Left lung (tissue), 4 donors: ENCODE measurements at regions not wholly inside any gene's neighbourhood (a gene's known extent, or its start where the extent isn't known, plus 50 kb on each side); places are given as distances from the start of the nearest gene placed in this dataset.

Experiments used
- ATAC-seq: fragments of 200-7000 bp; cut with Tn5 transposase; one replicate; pipeline ENCODE4 v1.9.1; 2020; ENCODE audit warnings: moderate library complexity
- DNase-seq, 4 donors: peaks; one replicate each; pipeline ENCODE4 v3.0.0-alpha.2; 2013 to 2020
- H3K27ac ChIP-seq, 2 donors: fragments of 200-600 bp; sonication (generic) in 1 of 2; one replicate each; pipeline versions ENCODE4 v1.5.0 to v1.8.0; 2020 to 2021
- H3K27me3 ChIP-seq, 2 donors: fragments of 200-600 bp; sonication (generic) in 1 of 2; one replicate each; pipeline versions ENCODE4 v1.5.0 to v1.8.0; 2020 to 2021
- H3K36me3 ChIP-seq, 2 donors: fragments of 200-600 bp; sonication (generic) in 1 of 2; one replicate each; pipeline versions ENCODE4 v1.5.0 to v1.8.0; 2020 to 2021
- H3K4me1 ChIP-seq, 2 donors: fragments of 200-600 bp; one replicate each; pipeline ENCODE4 v1.8.0; 2021
- H3K4me3 ChIP-seq, 2 donors: fragments of 200-600 bp; sonication (generic) in 1 of 2; one replicate each; pipeline versions ENCODE4 v1.5.0 to v1.8.0; 2020 to 2021; ENCODE audit warnings: mild to moderate bottlenecking in 1 of 2
- H3K9me3 ChIP-seq, 2 donors: fragments of 200-600 bp; sonication (generic) in 1 of 2; one replicate each; pipeline versions ENCODE4 v1.5.0 to v1.8.0; 2020 to 2021
- CTCF ChIP-seq, 2 donors: fragments of 200-600 bp; sonication (generic) in 1 of 2; IDR thresholded peaks; one replicate each; pipeline versions ENCODE4 v1.5.0 to v1.8.0; 2021; ENCODE audit warnings: antibody characterized with exemption in 2 of 2
- intact Hi-C, 2 donors: fragments of 100-400 bp; cut with DNase I; formaldehyde crosslinking; loops; one replicate each; pipeline versions ENCODE4 v1.11.2 to v1.14.2; 2022
- donor health status: DM: no; HTN: yes; CAD: no.
- donor health status: DM: no; HTN: no; CAD: no.

DNA sequence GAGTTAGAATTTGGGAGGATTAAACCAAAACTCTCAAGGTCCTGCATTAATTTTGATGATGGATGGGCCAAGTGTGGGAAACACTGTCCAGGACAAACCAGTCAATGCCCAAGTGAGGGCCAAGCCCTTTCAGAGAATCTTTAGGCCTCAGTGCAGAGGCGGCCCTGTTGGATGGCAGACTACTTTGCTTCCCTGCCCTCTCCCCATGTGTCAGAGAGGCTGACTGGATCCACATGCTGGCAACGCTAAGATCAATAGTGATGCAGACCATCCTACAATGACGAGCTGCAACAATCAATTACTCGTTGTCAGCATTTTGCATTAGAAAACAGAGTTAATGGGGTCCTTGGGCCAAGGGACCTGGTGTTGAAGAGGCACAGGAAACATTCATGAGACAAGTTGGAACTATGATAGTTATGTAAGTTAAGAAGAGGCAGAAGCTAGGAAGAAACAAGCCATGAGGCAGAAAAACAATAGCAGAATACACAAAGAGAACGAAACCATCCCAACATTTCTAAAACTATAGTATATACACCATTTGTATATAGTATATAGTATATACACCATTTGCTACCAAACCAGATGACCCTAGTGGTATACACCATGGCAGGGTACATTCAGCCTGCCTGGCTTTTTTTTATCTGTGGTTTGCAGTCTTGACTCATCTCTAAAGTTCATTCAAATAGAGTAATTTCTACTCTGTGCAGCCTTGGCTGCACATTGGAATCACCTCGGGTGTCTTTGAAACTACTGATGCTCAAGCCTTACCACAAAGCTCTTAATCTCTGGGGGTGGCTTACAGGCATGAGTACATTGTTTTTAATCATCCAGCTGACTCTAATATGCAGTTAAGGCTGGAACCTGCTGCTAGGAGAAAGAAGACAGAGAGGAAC, 147.7 kb upstream of the GYPA start:
- Histone ChIP-seq H3K27me3 (no peaks in the 10 kb centered on the region), H3K27ac (no peak overlapping the region), H3K36me3 (no peaks in the 10 kb centered on the region), H3K4me1 (no peaks in the 10 kb centered on the region), H3K4me3 (no peak overlapping the region), H3K9me3 (no peaks in the 10 kb centered on the region)
- ATAC-seq: no peak
- peak in 1 of 4 donors; percentile 6 for DNase-seq
- no peak for TF ChIP-seq CTCF (IDR thresholded peaks at IDR 0.05)
- intact Hi-C loops: no loop called here

- H3K36me3 ChIP-seq: no peaks in the 10 kb centered on the region
- ATAC-seq (no peak), DNase-seq (no peak)
- H3K27me3 ChIP-seq: no peaks in the 10 kb centered on the region
- no peak overlapping the region for H3K27ac ChIP-seq
- intact Hi-C loops: no loop called here
- no peak for TF ChIP-seq CTCF (IDR thresholded peaks at IDR 0.05)
- H3K4me3 ChIP-seq: no peak overlapping the region
- no peaks in the 10 kb centered on the region for H3K4me1 ChIP-seq
- no peaks in the 10 kb centered on the region for H3K9me3 ChIP-seq
Measured at GRCh38 chr4:144289667-144290428, 149.3 kb upstream of the GYPA start.

GRCh38 chr4:144291164-144291563, 150.6 kb upstream of the GYPA start:
- H3K36me3 ChIP-seq: no peaks in the 10 kb centered on the region
- H3K27me3 ChIP-seq: no peaks in the 10 kb centered on the region
- no peak overlapping the region for H3K4me3 ChIP-seq
- TF ChIP-seq CTCF (IDR thresholded peaks at IDR 0.05): no peak
- H3K27ac ChIP-seq: no peak overlapping the region
- ATAC-seq: no peak
- no peaks in the 10 kb centered on the region for H3K9me3 ChIP-seq
- no peaks in the 10 kb centered on the region for H3K4me1 ChIP-seq
- intact Hi-C loops: no loop called here
- DNase-seq: no peak

- no peaks in the 10 kb centered on the region for H3K4me1 ChIP-seq
- no peaks in the 10 kb centered on the region for H3K9me3 ChIP-seq
- no peak overlapping the region for H3K27ac ChIP-seq
- TF ChIP-seq CTCF (IDR thresholded peaks at IDR 0.05): no peak
- H3K4me3 ChIP-seq: no peak overlapping the region
- no peaks in the 10 kb centered on the region for H3K36me3 ChIP-seq
- no peak for DNase-seq
- no peaks in the 10 kb centered on the region for H3K27me3 ChIP-seq
- no peak for ATAC-seq
- intact Hi-C loops: no loop called here
Measured at GRCh38 chr4:144294211-144294610, 153.7 kb upstream of the GYPA start.

GRCh38 chr4:144295286-144295995, 154.9 kb upstream of the GYPA start:
- Histone ChIP-seq H3K36me3 (no peaks in the 10 kb centered on the region), H3K4me1 (no peaks in the 10 kb centered on the region), H3K27ac (no peak overlapping the region), H3K27me3 (no peaks in the 10 kb centered on the region), H3K4me3 (no peak overlapping the region), H3K9me3 (no peaks in the 10 kb centered on the region)
- ATAC-seq (no peak), DNase-seq (no peak)
- no peak for TF ChIP-seq CTCF (IDR thresholded peaks at IDR 0.05)
- intact Hi-C loops: no loop called here
